Fibroblast of skin of left biceps (primary cell): ENCODE measurements at regions not wholly inside any gene's neighbourhood (a gene's known extent, or its start where the extent isn't known, plus 50 kb on each side); places are given as distances from the start of the nearest gene placed in this dataset.
A peak's percentile ranks its signal among the peaks of the same experiment; 100 is the strongest.
"Not testable (repeated sequence)": the region's sequence is repeated elsewhere in the genome, so short reads cannot be mapped to it uniquely, and the experiment has no call there.

Experiments used
- DNase-seq, 2 experiments: peaks; one replicate each; pipeline ENCODE4 v3.0.0-alpha.2; 2013; ENCODE audit warnings: low read depth in 2 of 2

DNA sequence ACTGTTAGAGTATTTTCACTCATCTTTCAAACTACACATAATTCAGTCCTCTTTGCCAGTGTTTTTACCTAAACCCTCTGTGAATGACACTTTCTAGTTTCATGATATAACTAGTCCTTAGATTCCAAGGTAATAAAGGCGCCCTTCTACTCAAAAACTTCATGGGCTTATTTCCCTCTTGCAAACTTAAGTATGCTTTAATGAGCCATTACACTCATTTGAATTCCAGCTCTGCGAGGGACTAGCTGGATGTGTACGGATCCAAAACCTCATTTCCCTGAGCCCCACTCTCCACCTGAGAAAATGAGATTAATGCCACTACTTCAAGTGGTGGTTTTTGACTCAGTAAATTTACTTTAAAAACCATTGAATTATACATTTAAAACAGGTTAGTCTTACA, 141.1 kb downstream of the NDUFA12 start:
- no peak for DNase-seq

GRCh38 chr12:94856324-94856723, 147.2 kb downstream of the NDUFA12 start:
- no peak for DNase-seq

GRCh38 chr12:94855853-94856252, 147.6 kb downstream of the NDUFA12 start:
- DNase-seq: no peak

- DNase-seq: no peak
Observed at GRCh38 chr12:94851396-94852028, 152.0 kb downstream of the NDUFA12 start.

DNA sequence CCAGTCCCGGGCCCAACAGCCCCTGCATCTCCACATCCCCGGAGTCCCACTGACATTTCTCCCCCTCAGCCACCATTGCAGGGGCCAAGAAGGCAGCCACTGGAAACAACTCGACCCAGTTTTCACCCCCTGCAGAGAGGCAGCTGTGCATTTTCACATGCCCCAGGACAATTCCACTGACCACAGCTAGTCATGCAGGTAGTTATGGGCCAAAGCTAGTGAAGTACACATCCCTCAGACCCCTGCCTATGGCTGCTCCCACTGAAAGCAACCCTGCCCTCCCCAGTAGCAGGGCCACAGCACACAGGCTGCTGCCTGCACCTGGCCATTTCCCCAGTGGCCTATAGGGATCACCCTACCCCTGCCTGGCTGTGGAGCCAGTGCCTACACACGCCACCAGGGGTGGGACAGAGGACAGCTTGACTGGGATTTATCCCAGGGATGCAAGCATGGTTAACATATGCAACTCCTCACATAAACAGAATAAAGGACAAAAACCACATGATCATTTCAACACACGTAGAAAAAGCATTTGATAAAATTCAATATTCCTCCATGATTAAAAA, 154.0 kb downstream of the NDUFA12 start:
- no peak for DNase-seq

GRCh38 chr12:94848966-94849365, 154.5 kb downstream of the NDUFA12 start:
- no peak for DNase-seq

GRCh38 chr12:94845110-94845509, 158.4 kb downstream of the NDUFA12 start:
- DNase-seq: no peak

DNA sequence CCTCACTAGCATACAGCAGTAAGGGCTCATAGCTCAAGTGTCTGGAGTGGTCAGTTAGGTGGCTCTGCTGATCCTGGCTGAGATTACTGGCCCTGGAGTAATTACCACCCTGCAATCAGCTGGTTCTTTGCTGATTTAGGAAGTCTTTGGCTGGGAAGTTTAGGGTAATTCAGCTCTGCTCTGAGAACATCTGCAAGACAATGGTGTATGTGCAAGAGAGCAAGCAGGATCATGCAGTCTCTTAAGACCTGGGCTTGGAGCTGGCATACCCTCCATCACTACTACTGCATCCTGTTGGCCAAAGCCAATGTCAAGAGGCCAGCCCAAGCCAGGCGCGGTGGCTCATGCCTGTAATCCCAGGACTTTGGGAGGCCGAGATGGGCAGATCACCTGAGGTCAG, 159.0 kb downstream of the NDUFA12 start:
- DNase-seq: no peak

GRCh38 chr12:94841904-94842610, 161.4 kb downstream of the NDUFA12 start:
- DNase-seq: no peak

GRCh38 chr12:94841177-94841576, 162.3 kb downstream of the NDUFA12 start:
- DNase-seq: no peak

DNA sequence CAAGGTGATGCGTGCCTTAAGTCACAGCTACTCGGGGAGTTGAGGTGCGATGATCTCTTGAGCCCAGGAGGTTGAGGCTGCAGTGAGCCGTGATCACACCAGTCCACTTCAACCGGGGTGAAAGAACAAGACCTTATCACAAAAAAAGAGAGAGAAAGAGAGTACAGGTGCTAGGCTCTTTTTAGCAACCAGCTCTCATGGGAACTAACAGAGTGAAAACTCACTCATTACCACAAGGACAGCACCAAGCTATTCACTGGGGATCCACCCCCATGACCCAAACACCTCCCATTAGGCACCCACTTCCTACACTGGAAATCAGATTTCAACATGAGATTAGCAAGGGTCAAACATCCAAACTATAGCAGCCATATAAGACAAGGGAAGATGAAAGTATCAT, 164.2 kb downstream of the NDUFA12 start:
- DNase-seq: no peak

GRCh38 chr12:94836952-94837670, 166.4 kb downstream of the NDUFA12 start:
- peak; percentile 6 to 9 for DNase-seq

- no peak for DNase-seq
Observed at GRCh38 chr12:94834036-94834625, 169.4 kb downstream of the NDUFA12 start.

- peak; percentile 35 to 38 for DNase-seq
Observed at GRCh38 chr12:94832780-94833681, 170.5 kb downstream of the NDUFA12 start.

DNA sequence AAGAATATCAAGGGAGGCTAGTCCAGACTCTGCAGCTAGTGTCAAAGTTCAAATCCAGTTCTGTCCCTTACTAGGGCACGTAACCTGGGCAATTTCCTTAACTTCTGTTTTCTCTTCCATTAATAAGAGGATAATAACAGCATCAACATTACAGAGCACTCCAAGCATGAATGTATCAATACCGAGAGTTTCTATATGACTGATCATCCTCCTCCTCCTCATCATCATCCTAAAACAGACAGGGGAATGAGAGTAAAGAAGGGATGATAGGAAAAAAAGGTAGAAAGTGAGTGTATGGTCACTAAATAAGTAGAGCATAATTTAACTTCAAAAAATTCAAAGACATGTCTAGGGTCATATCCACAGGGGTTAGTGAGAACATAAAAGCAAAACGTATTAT, 171.4 kb downstream of the NDUFA12 start:
- DNase-seq: no peak

GRCh38 chr12:94831081-94831751, 172.3 kb downstream of the NDUFA12 start:
- DNase-seq: no peak

GRCh38 chr12:94829552-94829951, 173.9 kb downstream of the NDUFA12 start:
- DNase-seq: no peak

GRCh38 chr12:94819011-94819410, 168.7 kb upstream of the TMCC3 start:
- DNase-seq: no peak

DNA sequence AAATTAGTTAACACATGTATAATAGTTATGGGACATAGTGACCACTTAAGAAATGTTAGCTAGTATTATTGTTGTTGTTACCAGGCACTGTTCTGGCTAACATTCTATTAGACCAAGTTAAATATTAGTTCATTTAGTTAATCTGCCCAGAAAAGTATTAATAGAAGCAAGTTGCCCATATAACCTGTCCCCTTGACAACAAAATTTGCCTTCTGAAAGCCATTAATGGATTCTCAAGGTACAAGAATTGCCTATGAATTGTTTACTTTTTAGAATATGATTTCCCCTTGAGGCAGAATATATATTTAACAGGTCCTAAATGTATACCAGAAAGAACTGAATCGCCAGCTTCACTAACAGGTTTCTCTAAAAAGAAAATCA, 167.3 kb upstream of the TMCC3 start:
- no peak for DNase-seq

DNA sequence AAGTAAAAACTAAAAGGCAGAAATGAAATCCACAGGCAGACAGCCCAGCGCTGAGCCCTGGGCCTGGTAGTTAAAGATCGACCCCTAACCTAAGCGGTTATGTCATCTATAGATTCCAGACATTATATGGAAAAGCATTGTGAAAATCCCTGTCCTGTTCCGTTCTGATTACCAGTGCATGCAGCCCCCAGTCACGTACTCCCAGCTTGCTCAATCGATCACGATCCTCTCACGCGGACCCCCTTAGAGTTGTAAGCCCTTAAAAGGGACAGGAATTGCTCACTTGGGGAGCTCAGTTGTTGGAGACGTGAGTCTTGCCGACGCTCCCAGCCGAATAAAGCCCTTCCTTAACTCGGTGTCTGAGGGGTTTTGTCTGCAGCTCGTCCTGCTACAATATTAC, 166.8 kb upstream of the TMCC3 start:
- not testable (repeated sequence) for DNase-seq

- DNase-seq: not testable (repeated sequence)
Observed at GRCh38 chr12:94816746-94817145, 166.4 kb upstream of the TMCC3 start.
